ENCODE measurements at regions not wholly inside any gene's neighbourhood (a gene's known extent, or its start where the extent isn't known, plus 50 kb on each side); places are given as distances from the start of the nearest gene placed in this dataset.

DNA sequence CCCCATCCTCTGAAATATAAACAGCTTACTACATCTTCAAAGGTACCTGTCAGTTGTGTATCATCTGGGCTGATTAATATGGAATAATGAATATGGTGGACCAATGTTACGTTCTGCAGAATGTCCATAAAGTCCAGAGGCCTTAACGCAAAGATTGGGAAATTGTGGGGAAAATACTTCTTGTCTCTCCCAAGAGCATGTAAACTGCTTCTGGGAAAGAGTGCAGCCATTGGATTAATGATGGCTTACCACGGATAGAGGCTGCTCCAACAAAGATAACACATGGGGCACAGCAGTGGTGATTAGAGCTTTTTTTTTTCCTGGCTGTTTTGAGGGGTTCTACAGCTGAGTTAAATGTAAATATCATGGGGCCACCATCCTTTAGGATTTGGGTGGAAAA lies 340.4 kb upstream of the AKR1E2 start:
- Histone ChIP-seq H3K79me2 (ENCODE audit: control insufficient read depth, low read length) (no peaks in the 10 kb centered on the region), H3K4me3 (ENCODE audit: low read length) (no peak overlapping the region), H3K9me2 (replicated peaks; ENCODE audit: control insufficient read depth, low read length) (no peaks in the 10 kb centered on the region), H3K27ac (ENCODE audit: low read depth, low read length) (no peak overlapping the region), H4K20me1 (ENCODE audit: control insufficient read depth, insufficient read depth, low read depth, low read length) (no peaks in the 10 kb centered on the region), H3K27me3 (ENCODE audit: control insufficient read depth, low read length) (no peaks in the 10 kb centered on the region), H3F3A (ENCODE audit: control insufficient read depth, insufficient read depth) (no peaks in the 10 kb centered on the region), H3K36me3 (ENCODE audit: control insufficient read depth, low read length) (no peaks in the 10 kb centered on the region), H3K9me3 (ENCODE audit: control insufficient read depth, insufficient read depth, low read length) (peaks cover 2% of the 10 kb centered on the region; the same call in 1 of the 2 replicates), H3K4me2 (ENCODE audit: low read length) (no peak overlapping the region), H3K4me1 (ENCODE audit: control insufficient read depth, low read length) (no peaks in the 10 kb centered on the region)
- no peak for TF ChIP-seq EZH2phosphoT487 (IDR thresholded peaks at IDR 0.05; ENCODE audit: borderline replicate concordance, low read length)
- TF ChIP-seq, protein P1, sequence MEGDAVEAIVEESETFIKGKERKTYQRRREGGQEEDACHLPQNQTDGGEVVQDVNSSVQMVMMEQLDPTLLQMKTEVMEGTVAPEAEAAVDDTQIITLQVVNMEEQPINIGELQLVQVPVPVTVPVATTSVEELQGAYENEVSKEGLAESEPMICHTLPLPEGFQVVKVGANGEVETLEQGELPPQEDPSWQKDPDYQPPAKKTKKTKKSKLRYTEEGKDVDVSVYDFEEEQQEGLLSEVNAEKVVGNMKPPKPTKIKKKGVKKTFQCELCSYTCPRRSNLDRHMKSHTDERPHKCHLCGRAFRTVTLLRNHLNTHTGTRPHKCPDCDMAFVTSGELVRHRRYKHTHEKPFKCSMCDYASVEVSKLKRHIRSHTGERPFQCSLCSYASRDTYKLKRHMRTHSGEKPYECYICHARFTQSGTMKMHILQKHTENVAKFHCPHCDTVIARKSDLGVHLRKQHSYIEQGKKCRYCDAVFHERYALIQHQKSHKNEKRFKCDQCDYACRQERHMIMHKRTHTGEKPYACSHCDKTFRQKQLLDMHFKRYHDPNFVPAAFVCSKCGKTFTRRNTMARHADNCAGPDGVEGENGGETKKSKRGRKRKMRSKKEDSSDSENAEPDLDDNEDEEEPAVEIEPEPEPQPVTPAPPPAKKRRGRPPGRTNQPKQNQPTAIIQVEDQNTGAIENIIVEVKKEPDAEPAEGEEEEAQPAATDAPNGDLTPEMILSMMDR (IDR thresholded peaks at IDR 0.05; ENCODE audit: low read depth, low read length, poor library complexity, severe bottlenecking): no peak

DNA sequence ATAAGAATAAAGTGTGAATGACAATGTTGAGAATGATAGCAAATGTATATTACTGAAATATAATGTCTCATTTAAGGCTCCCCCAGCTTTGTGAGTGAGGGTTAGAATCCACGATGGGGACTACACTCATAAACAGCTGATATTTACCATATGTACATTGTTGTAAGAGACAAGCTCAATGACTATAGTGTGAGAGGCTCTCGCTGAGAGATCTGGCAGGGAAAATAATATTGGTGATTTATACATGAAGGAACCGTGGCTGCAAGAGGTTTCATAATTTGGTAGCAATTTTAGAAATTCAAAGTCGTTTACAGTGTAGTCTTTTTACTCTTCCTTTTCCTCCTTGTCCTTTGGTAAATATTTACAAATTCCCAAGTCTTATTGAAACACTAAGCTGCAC lies 342.2 kb upstream of the AKR1E2 start:
- H3K79me2 ChIP-seq (ENCODE audit: control insufficient read depth, low read length): no peaks in the 10 kb centered on the region
- no peaks in the 10 kb centered on the region for H3K4me1 ChIP-seq (ENCODE audit: control insufficient read depth, low read length)
- no peaks in the 10 kb centered on the region for H3K27me3 ChIP-seq (ENCODE audit: control insufficient read depth, low read length)
- no peak for TF ChIP-seq EZH2phosphoT487 (IDR thresholded peaks at IDR 0.05; ENCODE audit: borderline replicate concordance, low read length)
- TF ChIP-seq, protein P1 (IDR thresholded peaks at IDR 0.05; ENCODE audit: low read depth, low read length, poor library complexity, severe bottlenecking): no peak
- no peak overlapping the region for H3K4me2 ChIP-seq (ENCODE audit: low read length)
- H3F3A ChIP-seq (ENCODE audit: control insufficient read depth, insufficient read depth): no peaks in the 10 kb centered on the region
- 0 out of 2 replicates have a peak, but pooled peaks cover 2% of the 10 kb centered on the region for H3K9me3 ChIP-seq (ENCODE audit: control insufficient read depth, insufficient read depth, low read length)
- no peaks in the 10 kb centered on the region for H3K36me3 ChIP-seq (ENCODE audit: control insufficient read depth, low read length)
- no peaks in the 10 kb centered on the region for H3K9me2 ChIP-seq (replicated peaks; ENCODE audit: control insufficient read depth, low read length)
- no peak overlapping the region for H3K4me3 ChIP-seq (ENCODE audit: low read length)
- no peak overlapping the region for H3K27ac ChIP-seq (ENCODE audit: low read depth, low read length)
- no peaks in the 10 kb centered on the region for H4K20me1 ChIP-seq (ENCODE audit: control insufficient read depth, insufficient read depth, low read depth, low read length)

DNA sequence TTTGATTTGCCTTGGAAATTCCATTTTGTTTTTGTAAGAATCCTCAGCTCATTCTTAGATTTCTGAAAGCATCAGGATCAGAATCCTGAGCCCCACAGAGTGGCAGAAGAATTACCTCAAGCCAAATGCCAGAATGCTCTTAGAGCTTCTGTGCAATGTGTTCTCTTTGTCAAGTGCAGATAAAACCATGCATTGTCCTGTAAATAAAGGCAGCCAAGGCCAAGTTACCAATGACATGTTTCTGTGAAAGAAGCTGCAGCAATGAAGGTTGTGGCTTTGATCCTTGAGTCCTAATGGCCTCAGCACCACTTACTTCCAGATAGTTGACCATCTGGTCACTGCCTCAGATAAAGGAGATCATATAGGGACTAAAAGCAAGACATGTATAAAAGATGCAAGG lies 343.3 kb upstream of the AKR1E2 start:
- Histone ChIP-seq H3K36me3 (ENCODE audit: control insufficient read depth, low read length) (no peaks in the 10 kb centered on the region), H3K27me3 (ENCODE audit: control insufficient read depth, low read length) (no peaks in the 10 kb centered on the region), H4K20me1 (ENCODE audit: control insufficient read depth, insufficient read depth, low read depth, low read length) (no peaks in the 10 kb centered on the region), H3F3A (ENCODE audit: control insufficient read depth, insufficient read depth) (no peaks in the 10 kb centered on the region), H3K4me1 (ENCODE audit: control insufficient read depth, low read length) (no peaks in the 10 kb centered on the region), H3K9me2 (replicated peaks; ENCODE audit: control insufficient read depth, low read length) (no peaks in the 10 kb centered on the region), H3K4me3 (ENCODE audit: low read length) (no peak overlapping the region), H3K27ac (ENCODE audit: low read depth, low read length) (no peak overlapping the region), H3K4me2 (ENCODE audit: low read length) (no peak overlapping the region), H3K9me3 (ENCODE audit: control insufficient read depth, insufficient read depth, low read length) (0 out of 2 replicates have a peak, but pooled peaks cover 2% of the 10 kb centered on the region), H3K79me2 (ENCODE audit: control insufficient read depth, low read length) (no peaks in the 10 kb centered on the region)
- TF ChIP-seq, protein P1 (IDR thresholded peaks at IDR 0.05; ENCODE audit: low read depth, low read length, poor library complexity, severe bottlenecking): no peak
- TF ChIP-seq EZH2phosphoT487 (IDR thresholded peaks at IDR 0.05; ENCODE audit: borderline replicate concordance, low read length): no peak
